Epithelial cell of proximal tubule (primary cell): ENCODE measurements at regions not wholly inside any gene's neighbourhood (a gene's known extent, or its start where the extent isn't known, plus 50 kb on each side); places are given as distances from the start of the nearest gene placed in this dataset.

Experiments used
- DNase-seq: peaks from one replicate; pipeline ENCODE4 v3.0.0-alpha.2; 2011; ENCODE audit warnings: low read depth
- H3K4me3 ChIP-seq: 2 replicates; pipeline ENCODE4 v1.5.1; 2011; ENCODE audit warnings: low read depth, mild to moderate bottlenecking, low read length
- CTCF ChIP-seq: conservative IDR thresholded peaks from 2 replicates; pipeline ENCODE4 v1.5.1; 2012; ENCODE audit warnings: low read depth, mild to moderate bottlenecking, low read length

DNA sequence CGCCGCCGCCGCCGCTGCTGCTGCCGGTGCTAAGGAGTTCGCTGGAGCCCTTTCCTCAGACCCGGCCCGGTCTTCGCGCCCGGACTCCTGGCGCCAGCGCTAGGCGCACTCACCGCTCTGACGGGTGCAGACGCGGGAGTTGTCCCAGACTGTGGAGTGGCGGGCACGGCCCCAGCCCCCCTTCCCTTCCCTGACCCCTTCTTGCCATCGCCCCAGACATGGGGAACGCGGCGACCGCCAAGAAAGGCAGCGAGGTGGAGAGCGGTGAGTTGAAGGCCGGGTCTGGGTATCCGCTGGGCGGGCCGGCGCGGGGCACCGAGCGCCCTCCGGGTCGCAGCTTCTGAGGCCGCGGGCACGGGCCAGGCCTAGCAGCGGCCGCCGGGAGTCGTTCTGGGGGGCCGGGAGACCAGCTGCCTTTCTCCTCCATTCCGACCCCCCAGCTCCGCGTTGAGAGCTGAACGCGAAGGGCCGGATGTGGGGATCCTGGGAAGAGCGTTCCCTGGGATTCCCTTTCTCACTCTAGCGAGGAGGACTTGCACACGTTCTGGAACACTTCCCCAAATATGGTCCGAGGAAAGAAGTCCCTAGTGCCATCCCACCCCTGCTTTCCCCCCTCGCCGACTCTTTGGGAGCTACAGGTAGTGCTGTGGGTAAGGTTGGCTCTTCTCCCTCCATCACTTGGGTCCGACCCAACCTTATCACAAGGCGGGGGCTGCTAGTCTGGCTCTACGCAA, 65.8 kb upstream of the PRKACB start:
- TF ChIP-seq CTCF, result no peak
- DNase-seq, result no peak
- H3K4me3 ChIP-seq, result peak overlapping the region; percentile 69

- DNase-seq, result no peak
- TF ChIP-seq CTCF, result no peak
- peak overlapping the region; percentile 69 for H3K4me3 ChIP-seq
Measured at GRCh38 chr1:84077476-84078107, 66.5 kb upstream of the PRKACB start.

DNA sequence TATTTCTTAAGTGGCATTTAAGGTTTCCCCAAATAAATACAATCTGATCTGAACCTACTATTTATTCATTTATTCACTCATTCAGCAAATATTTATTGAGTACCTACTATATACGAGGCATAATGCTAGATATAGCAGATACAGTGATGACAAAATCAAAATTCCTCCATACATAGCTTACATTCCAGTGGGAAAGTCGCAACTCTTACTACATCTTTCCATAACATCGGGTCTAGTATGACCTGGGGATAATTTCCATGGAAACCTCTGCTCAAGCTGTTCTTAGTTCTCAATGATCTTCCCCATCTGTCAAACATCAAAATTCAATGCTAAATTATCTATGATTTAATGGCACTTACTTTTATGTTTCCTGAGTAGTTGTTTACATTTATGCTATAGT, 70.8 kb upstream of the PRKACB start:
- no peak overlapping the region for H3K4me3 ChIP-seq
- no peak for TF ChIP-seq CTCF

DNA sequence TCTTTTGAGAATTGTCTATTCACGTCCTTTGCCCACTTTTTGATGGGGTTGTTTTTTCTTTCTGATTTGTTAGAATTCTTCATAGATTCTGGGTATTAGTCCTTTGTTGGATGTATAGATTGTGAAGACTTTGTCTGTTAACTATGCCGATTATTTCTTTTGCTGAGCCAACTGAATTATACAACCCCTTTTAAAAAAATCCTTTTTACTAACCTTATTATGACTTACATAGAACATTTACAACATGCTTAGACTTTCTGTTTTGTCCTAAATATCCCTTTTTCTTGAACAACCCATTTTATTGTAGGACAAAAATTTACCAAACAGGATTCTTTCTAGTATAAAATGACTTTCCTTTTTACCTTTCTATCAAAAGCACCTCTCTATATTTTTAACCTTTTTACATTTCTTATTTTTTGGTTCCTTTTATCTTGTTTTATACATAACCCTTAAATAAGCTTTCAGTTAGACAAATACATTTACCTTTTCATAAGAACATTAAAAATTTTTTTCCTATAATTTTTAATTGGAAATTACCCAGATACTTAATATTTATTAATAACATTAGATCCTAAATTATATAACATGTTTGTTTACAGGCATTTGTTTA, 70.4 kb upstream of the TTLL7 start:
- no peak for TF ChIP-seq CTCF
- H3K4me3 ChIP-seq, result no peak overlapping the region
- no peak for DNase-seq

More for the DNA sequence above, 70.8 kb upstream of the PRKACB start:
- no peak for DNase-seq

GRCh38 chr1:84062496-84062895, 63.6 kb upstream of the TTLL7 start:
- H3K4me3 ChIP-seq, result no peak overlapping the region
- DNase-seq, result no peak
- TF ChIP-seq CTCF, result no peak

DNA sequence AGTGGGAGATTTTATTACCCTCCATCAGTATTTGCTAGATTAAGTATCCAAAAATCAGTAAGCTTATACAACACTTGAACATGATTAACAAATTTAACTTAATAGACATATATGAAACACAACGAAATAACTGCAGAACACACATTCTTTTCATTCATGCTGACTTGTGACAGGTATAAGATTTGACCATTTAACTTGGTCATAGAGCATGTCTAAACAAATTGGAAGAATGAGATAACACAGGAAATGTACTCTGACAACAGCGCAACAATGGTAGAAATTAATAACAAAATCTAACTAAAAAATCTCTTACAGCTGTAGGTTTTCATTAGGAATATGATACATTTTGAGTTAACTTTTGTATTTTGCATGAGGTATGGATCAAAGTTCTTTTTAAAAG, 62.4 kb upstream of the TTLL7 start:
- no peak overlapping the region for H3K4me3 ChIP-seq
- TF ChIP-seq CTCF, result no peak
- no peak for DNase-seq
